GM18508 (cell line): ENCODE measurements at regions not wholly inside any gene's neighbourhood (a gene's known extent, or its start where the extent isn't known, plus 50 kb on each side); places are given as distances from the start of the nearest gene placed in this dataset.
A peak's percentile ranks its signal among the peaks of the same experiment; 100 is the strongest.

Experiments used
- ATAC-seq: cut with Tn5 transposase; IDR thresholded peaks from one replicate; pipeline ENCODE4 v1.9.1; 2021; ENCODE audit warnings: moderate number of reproducible peaks; ENCODE audit not compliant: insufficient read depth, unreplicated experiment

DNA sequence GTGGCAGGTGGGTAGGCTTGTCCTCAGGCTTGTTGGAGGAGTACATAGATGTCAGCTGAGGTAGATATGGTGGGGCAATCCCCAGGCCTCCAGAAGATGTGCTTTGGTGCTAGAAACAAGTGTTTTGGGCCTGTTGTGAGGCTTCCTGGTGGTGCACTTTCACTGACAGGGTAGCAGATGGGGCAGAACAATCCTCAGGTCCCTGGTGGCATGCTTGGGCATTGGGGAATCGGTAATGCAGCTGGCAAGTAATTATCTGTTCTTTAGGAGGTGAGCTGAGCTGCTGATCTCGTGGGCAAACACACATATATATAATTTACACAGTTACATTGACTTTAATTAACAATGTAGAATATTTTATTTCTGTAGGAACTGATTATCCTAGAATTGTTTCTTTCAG, 458.7 kb downstream of the BMP2 start:
- ATAC-seq: no peak

DNA sequence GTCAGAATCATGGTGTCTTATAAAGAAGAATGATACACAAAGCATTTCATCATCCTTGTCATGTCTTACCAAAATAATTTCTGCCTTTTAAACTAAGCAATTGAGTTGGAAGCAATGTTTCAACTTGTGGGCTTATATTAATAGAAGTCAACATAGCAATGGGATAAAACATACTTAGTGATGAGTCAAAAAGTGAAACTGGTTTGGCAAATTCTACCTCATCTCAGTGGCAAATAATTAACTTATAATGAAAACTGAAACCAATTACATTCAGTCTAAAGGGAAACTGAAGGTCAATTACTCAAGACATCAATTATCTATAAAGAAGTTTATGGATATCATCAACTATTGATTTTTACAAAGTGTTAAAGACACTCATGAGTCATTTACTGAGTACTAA, 463.8 kb downstream of the BMP2 start:
- peak; percentile 96 for ATAC-seq

DNA sequence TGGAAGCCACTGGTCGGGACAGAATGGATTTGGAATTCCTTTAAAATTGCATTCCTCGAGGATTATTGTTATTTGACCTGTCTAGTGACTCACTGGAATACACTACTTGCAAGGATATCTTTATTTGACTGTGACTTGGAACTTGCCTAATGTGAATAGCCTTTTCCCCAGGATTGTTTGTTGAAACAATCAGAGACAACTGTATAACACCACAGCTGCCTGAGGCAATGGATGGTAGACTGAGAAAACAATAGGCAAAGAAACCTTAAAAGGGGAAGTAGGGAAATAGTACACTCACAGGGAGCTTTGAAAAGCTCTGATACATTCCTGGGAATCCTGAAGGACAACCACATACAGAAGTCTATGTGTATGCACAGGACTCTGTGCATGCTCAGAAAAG, 465.3 kb downstream of the BMP2 start:
- no peak for ATAC-seq

GRCh38 chr20:7237251-7237650, 469.8 kb downstream of the BMP2 start:
- ATAC-seq: no peak

DNA sequence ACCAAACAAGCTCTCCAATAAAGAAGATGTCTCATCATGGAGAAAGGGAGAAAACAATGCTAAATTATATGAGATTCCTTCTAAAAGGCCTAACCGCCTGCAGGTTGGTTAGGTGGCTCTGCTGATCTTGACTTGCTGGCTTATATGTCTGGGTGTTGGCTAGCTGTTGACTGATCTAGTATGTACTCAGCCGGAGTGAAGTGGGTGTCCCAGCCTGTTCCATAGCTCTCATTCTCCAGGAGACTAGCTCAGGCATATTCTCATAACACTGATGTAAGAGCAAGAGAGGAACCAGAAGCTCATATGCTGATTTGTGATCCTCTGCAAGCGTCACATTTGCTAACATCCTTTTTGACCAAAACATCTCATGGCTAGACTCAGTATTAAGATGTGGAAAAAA, 473.0 kb downstream of the BMP2 start:
- no peak for ATAC-seq

- no peak for ATAC-seq
Observed at GRCh38 chr20:7248281-7249201, 481.1 kb downstream of the BMP2 start.

DNA sequence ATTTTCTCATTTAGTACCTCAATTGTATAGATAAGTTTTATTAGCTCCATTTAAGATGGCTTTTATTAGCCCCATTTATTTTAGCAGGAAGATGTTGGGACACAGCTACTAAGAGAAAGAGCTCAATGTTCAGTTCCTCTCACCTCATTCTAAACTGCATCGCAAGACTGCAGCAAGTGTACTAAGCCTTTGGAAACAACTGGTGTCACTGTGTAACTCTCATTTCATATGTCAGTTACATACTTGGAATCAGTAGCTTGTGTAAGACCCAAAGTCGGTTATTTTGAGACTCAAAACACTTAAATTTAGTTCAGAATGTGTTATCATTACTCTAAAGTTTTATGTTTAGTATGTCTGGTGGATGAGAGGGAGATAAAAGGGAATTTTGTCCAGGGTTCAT, 482.9 kb downstream of the BMP2 start:
- ATAC-seq: no peak

DNA sequence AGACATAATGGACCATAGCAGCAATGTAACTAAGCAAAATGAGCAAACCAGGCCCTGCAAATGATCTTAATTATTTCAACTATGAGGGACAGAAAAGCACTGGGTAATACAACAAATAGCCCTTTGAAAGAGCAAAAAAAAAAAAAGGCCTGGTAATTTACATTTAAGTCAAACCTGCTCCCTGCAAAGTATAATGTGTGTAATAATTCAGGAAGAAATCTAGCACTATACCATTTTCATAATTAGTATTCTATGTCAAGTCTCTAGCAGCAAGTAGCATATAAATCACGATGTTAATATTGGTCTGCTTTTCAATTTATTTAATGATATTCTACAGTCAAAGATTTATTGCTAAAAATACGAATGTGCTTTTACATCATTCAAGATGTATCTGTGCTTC, 489.6 kb downstream of the BMP2 start:
- no peak for ATAC-seq

GRCh38 chr20:7257692-7258466, 490.4 kb downstream of the BMP2 start:
- ATAC-seq: no peak

GRCh38 chr20:7262803-7263202, 495.3 kb downstream of the BMP2 start:
- ATAC-seq: no peak

- no peak for ATAC-seq
Observed at GRCh38 chr20:7264137-7264536, 496.7 kb downstream of the BMP2 start.

GRCh38 chr20:7269452-7269851, 502.0 kb downstream of the BMP2 start:
- ATAC-seq: no peak

DNA sequence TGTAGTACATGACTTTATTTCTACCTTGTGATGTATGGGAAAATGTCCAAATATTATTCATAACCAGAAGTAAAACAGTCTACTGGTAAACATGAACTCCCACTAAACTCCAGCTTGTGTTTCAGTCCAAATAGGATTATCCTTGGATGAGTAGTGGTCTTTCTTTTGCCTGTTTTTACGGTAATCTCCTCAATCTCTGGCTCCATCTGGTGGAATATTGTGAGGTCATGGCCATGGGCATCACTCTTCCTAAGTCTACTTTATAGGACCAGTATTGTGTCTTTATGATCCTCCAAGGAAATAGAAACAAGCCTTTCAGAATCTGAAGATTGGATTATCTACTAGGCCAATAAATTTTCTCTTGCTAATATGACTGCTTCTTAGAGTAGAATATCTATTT, 505.0 kb downstream of the BMP2 start:
- no peak for ATAC-seq

DNA sequence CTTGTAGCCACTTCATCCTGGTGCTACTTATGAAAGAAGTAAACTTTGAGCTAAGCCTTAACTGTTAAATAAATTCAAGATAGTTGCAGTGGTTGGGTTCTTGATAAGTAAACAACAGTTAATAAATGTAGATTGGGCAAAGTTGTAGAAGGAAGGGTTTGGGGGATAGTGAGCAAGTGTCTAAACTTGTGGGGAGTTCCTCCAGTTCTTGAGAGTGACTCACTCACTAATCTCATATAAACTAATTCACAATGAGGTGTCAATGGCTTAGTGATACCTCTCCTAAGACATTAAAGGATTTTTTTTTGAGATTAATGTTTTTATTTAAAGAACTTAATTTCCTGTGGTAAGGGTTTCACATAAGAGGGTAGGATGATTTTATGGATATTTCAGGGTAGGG, 507.4 kb downstream of the BMP2 start:
- no peak for ATAC-seq

DNA sequence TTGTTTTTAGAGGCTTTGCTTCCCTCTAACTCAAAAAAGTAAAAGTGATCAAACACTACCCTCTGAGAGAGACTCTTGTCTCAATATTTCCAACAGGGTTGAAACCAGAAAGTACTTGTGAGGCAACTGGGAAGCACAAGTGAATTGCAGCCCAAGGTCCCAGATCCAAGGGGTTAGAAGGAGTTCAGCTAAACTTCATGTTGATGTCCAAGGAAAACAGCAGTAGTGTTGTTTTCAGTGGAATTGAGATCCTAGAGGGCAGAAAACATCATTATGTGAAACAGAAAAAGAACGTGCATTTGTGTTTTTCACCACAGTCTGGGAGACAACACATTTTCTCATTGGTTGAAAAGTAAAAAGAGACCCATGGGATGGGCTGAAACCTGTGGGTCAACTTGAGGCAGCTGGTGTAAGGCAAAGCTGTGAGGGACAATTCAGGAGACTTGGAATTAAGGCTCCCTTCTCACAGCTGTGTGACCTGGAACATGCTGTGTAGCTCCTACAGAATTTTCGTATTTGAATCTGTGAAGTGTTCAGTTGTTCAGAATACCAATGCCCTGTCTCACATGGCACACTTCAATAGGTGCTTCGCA, 508.3 kb downstream of the BMP2 start:
- ATAC-seq: no peak

GRCh38 chr20:7285918-7286556, 518.6 kb downstream of the BMP2 start:
- ATAC-seq: peak; percentile 77

DNA sequence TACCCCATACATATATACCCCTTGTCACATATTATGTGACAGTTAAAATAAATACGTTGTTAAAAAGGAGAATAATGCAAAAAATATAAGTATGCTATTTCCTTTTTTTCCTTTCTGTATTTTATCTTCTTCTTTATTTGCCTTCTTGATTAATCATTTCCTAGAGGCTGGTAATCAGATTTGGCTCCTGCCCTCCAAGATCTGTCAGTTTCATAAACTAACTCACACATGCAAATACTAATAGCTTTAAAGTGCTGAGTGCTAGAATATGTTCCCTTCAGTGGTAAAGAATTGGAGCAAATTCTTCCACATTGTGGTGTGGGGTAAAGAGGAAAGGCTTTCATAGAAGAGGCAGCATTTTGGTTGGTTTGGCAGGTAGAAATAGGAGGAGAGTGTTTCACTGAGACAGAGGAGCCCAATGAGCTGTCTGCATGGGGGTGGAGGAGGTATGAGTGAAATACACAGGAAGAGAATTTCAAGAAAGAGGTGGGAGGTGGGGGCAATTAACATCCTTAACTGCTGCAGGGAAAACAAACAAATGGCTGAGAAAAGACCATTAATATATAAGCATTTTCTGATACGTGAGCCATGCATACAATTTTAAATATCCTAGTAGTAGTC, 523.9 kb downstream of the BMP2 start:
- ATAC-seq: no peak

GRCh38 chr20:7291946-7292345, 524.5 kb downstream of the BMP2 start:
- no peak for ATAC-seq

- no peak for ATAC-seq
Observed at GRCh38 chr20:7294816-7295360, 527.4 kb downstream of the BMP2 start.

GRCh38 chr20:7301807-7302206, 534.3 kb downstream of the BMP2 start:
- ATAC-seq: no peak
